Ishikawa (cell line): ENCODE measurements at regions not wholly inside any gene's neighbourhood (a gene's known extent, or its start where the extent isn't known, plus 50 kb on each side); places are given as distances from the start of the nearest gene placed in this dataset.

Experiments
- CEBPB ChIP-seq: IDR thresholded peaks from 2 replicates; pipeline ENCODE4 v1.6.1; 2012
- CREB1 ChIP-seq: IDR thresholded peaks from 2 replicates; pipeline ENCODE4 v1.6.1; 2012; ENCODE audit warnings: low read depth
- EGR1 ChIP-seq: IDR thresholded peaks from 2 replicates; pipeline ENCODE4 v1.6.1; 2012
- EP300 ChIP-seq: IDR thresholded peaks from 2 replicates; pipeline ENCODE4 v1.6.1; 2012; ENCODE audit warnings: borderline replicate concordance
- FOXM1 ChIP-seq: IDR thresholded peaks from 2 replicates; pipeline ENCODE4 v1.6.1; 2012; ENCODE audit warnings: low read depth, borderline replicate concordance
- NFIC ChIP-seq: IDR thresholded peaks from 2 replicates; pipeline ENCODE4 v1.6.1; 2012
- RAD21 ChIP-seq: IDR thresholded peaks from 2 replicates; pipeline ENCODE4 v1.6.1; 2012; ENCODE audit warnings: low read depth
- TAF1 ChIP-seq: IDR thresholded peaks from 2 replicates; pipeline ENCODE4 v1.6.1; 2012; ENCODE audit warnings: low read depth, mild to moderate bottlenecking
- TCF12 ChIP-seq: IDR thresholded peaks from 2 replicates; pipeline ENCODE4 v1.6.1; 2012; ENCODE audit warnings: low read depth
- TEAD4 ChIP-seq: IDR thresholded peaks from 2 replicates; pipeline ENCODE4 v1.6.1; 2012
- YY1 ChIP-seq: IDR thresholded peaks from 2 replicates; pipeline ENCODE4 v1.6.1; 2012; ENCODE audit warnings: low read depth
- ZBTB7A ChIP-seq: IDR thresholded peaks from 2 replicates; pipeline ENCODE4 v1.6.1; 2012; ENCODE audit warnings: low read depth
- TF ChIP-seq, protein P1 (sequence below): IDR thresholded peaks from 2 replicates; pipeline ENCODE4 v1.6.1; 2012; ENCODE audit warnings: low read depth, mild to moderate bottlenecking
- TF ChIP-seq, protein P2 (sequence below): IDR thresholded peaks from 2 replicates; pipeline ENCODE4 v1.6.1; 2012
- TF ChIP-seq, protein P3 (sequence below): IDR thresholded peaks from 2 replicates; pipeline ENCODE4 v1.6.1; 2012

DNA sequence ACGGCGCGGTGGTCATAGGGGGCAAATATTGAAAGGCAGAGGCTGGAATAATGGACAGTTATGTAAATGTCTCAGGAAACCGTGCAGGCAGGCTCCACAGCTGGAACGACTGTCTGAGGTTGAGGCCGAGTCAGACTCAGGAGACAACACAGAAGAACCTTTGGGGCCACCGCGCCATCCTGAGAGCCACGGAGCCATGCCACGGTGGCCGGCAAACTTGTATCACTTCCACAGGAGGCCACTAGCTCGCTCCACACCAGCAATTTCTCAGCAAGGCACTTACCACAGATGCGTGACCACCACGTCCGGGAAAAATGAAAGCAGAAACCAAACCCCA, 156.7 kb upstream of the SALL3 start:
- TF ChIP-seq TEAD4 = no peak
- no peak for TF ChIP-seq EGR1
- TF ChIP-seq TAF1 = no peak
- TF ChIP-seq, protein P1, sequence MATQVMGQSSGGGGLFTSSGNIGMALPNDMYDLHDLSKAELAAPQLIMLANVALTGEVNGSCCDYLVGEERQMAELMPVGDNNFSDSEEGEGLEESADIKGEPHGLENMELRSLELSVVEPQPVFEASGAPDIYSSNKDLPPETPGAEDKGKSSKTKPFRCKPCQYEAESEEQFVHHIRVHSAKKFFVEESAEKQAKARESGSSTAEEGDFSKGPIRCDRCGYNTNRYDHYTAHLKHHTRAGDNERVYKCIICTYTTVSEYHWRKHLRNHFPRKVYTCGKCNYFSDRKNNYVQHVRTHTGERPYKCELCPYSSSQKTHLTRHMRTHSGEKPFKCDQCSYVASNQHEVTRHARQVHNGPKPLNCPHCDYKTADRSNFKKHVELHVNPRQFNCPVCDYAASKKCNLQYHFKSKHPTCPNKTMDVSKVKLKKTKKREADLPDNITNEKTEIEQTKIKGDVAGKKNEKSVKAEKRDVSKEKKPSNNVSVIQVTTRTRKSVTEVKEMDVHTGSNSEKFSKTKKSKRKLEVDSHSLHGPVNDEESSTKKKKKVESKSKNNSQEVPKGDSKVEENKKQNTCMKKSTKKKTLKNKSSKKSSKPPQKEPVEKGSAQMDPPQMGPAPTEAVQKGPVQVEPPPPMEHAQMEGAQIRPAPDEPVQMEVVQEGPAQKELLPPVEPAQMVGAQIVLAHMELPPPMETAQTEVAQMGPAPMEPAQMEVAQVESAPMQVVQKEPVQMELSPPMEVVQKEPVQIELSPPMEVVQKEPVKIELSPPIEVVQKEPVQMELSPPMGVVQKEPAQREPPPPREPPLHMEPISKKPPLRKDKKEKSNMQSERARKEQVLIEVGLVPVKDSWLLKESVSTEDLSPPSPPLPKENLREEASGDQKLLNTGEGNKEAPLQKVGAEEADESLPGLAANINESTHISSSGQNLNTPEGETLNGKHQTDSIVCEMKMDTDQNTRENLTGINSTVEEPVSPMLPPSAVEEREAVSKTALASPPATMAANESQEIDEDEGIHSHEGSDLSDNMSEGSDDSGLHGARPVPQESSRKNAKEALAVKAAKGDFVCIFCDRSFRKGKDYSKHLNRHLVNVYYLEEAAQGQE = no peak
- TF ChIP-seq RAD21 = no peak
- no peak for TF ChIP-seq FOXM1
- TF ChIP-seq, protein P2, sequence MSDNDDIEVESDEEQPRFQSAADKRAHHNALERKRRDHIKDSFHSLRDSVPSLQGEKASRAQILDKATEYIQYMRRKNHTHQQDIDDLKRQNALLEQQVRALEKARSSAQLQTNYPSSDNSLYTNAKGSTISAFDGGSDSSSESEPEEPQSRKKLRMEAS = no peak
- TF ChIP-seq EP300 = no peak
- no peak for TF ChIP-seq YY1
- TF ChIP-seq CREB1 = no peak
- no peak for TF ChIP-seq NFIC
- TF ChIP-seq, protein P3, sequence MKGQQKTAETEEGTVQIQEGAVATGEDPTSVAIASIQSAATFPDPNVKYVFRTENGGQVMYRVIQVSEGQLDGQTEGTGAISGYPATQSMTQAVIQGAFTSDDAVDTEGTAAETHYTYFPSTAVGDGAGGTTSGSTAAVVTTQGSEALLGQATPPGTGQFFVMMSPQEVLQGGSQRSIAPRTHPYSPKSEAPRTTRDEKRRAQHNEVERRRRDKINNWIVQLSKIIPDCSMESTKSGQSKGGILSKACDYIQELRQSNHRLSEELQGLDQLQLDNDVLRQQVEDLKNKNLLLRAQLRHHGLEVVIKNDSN = no peak
- TF ChIP-seq ZBTB7A = no peak

DNA sequence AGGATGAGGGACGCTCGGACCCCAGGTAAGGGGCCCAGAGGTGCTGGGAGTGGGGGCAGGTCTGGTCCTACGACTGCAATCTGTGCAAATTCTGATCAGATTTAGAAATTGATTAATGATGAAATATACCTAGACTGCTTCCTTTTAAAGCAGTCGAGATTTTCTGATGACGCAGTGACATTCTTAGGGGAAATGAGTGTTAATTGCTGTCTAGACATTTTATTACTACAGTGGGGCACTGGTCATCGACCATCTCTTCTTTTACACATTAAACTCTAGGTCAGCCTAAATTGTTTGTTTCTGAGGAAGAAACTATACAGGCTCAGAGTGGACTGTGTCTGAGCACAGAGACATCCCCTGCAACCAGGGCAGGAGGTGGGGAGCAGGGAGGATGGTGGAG, 154.4 kb upstream of the SALL3 start:
- no peak for TF ChIP-seq RAD21
- TF ChIP-seq, protein P2 = no peak
- no peak for TF ChIP-seq NFIC
- TF ChIP-seq TEAD4 = no peak
- TF ChIP-seq EP300 = no peak
- no peak for TF ChIP-seq EGR1

DNA sequence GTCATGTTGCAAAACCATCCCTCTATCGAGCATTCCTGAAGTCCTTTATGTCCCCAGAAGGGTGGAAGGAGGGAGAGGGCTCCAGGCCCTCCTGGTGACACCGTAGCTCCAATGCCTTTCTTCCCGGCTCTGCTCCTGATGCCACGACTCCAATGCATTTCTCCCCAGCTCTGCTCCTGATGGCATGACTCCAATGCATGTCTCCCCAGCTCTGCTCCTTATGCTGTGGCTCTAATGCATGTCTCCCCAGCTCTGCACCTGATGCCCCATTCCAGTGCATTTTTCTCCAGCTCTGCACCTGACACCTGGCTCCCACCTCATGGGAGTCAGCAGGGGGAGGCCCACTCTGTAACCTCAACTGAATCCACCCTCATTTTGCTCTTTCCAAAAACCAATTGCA, 153.0 kb upstream of the SALL3 start:
- no peak for TF ChIP-seq ZBTB7A
- TF ChIP-seq NFIC = no peak
- no peak for TF ChIP-seq TAF1
- TF ChIP-seq, protein P1 = no peak
- TF ChIP-seq, protein P3 = no peak
- no peak for TF ChIP-seq TEAD4
- TF ChIP-seq TCF12 = no peak
- TF ChIP-seq, protein P2 = no peak
- no peak for TF ChIP-seq RAD21
- TF ChIP-seq FOXM1 = no peak
- TF ChIP-seq YY1 = no peak
- no peak for TF ChIP-seq EP300

DNA sequence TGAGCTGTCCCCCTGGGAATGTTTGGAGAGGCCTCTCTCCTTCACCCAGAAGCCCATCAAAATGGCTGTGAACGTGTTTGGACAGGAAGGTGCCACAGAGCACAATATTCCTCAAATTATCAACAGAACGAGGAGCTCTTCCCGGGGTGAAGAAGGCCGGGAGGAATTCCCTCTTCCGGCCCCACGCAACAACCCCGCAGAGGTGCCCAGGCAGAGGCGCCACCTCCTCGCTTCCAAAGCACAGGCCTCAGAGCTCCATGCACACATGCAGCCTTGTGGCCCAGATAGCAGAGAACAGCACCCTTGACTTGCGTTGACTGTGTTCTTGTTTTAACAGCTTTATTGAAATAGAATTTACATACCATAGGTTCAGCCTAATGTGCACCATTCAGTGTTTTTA, 152.5 kb upstream of the SALL3 start:
- TF ChIP-seq CREB1 (no peak), CEBPB (no peak), FOXM1 (no peak), NFIC (no peak), EP300 (no peak), YY1 (no peak), ZBTB7A (no peak), TEAD4 (no peak), RAD21 (no peak), TAF1 (no peak), EGR1 (no peak), TCF12 (no peak)
- TF ChIP-seq, protein P1 = no peak
- TF ChIP-seq, protein P2 = no peak
- TF ChIP-seq, protein P3 = no peak
